Activated gamma-delta T cell treated with Interleukin-2 at 50 U/mL for 16 hours (primary cell): ENCODE measurements at regions not wholly inside any gene's neighbourhood (a gene's known extent, or its start where the extent isn't known, plus 50 kb on each side); places are given as distances from the start of the nearest gene placed in this dataset.
A peak's percentile ranks its signal among the peaks of the same experiment; 100 is the strongest.
"Not testable (repeated sequence)": the region's sequence is repeated elsewhere in the genome, so short reads cannot be mapped to it uniquely, and the experiment has no call there.

Experiments used
- DNase-seq: peaks from one replicate; pipeline ENCODE4 v3.0.0-alpha.2; 2020

DNA sequence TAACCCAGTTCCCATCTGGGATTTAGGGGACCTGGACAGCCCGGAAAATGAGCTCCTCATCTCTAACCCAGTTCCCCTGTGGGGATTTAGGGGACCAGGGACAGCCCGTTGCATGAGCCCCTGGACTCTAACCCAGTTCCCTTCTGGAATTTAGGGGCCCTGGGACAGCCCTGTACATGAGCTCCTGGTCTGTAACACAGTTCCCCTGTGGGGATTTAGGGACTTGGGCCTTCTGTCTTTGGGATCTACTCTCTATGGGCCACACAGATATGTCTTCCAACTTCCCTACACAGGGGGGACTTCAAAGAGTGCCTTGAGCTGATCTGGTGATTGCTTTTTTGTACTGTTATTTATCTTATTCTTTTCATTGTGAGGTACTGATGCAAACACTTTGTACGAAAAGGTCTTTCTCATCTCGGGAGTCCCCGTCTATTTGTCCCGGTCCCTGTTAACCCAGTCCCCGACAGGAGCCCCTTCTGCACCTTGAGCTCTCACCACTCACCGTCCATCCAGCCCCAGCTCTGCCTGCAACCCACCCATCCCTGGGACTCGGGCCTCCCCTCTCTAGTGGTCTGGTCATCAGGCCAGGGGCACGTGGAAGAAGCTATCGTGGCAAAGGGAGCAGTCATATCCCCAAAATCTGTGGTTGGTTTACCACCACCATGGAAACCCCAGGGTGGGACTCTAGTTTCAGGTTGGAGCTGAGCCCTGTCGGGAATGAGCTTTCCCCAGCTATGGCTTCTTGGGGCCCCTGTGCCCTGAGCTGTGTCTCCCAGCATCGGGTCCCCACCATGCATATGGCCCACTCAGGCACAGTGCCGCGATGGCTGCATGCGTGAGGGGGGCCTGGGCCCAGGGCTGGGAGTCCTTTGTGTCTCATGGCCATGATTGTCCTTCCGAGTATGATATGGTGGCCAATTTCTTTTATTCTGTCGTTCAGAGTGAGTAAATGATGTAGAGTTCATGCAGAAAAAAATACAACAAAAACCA lies 270.4 kb upstream of the PLCXD1 start:
- not testable (repeated sequence) for DNase-seq

DNA sequence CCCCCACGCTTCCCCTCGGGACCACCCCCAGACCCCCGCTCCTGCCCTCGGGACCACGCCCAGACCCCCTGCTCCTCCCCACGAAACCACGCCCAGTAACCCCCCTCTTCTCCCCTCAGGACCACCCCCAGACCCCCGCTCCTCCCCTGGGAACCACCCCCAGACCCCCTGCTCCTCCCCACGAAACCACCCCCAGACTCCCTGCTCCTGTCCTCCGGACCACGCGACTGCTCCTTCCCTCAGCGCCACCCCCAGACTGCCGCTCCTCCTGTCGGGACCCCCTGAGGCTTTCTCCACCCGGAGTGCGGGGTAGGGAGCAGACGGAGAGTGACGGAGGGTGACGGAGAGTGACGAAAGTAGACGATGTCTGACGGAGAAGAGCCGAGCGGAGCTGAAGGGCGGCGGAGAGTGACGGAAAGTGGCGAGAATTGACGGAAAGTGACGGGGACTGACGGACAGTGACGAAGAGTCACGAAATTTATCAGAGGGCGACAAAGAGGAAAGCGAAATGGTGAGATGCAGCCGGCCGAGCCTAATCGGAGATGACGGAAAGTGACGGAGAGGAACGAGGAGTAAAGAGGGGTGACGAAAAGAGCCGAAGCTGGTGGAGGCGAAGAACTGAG lies 267.2 kb upstream of the PLCXD1 start:
- DNase-seq = not testable (repeated sequence)

DNA sequence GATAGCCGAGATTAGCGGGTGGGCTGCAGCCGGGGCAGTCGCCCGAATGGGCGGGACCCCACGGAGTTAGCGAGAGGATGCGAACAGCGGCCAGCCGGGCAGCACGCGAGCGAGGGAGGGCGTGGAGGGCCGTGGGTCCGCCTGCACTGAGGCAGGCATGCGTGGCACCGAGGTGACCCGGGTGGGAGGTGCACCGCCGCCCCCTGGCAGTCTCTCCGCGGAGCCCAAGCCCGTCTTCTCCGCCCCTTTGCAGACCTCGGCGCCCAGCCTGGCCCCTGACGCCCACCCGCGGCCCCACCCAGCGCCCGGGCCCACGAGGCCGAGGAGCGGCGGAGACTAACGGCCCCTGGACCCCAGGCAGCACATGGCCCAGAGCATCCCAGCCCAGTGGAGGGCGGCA lies 266.7 kb upstream of the PLCXD1 start:
- not testable (repeated sequence) for DNase-seq

DNA sequence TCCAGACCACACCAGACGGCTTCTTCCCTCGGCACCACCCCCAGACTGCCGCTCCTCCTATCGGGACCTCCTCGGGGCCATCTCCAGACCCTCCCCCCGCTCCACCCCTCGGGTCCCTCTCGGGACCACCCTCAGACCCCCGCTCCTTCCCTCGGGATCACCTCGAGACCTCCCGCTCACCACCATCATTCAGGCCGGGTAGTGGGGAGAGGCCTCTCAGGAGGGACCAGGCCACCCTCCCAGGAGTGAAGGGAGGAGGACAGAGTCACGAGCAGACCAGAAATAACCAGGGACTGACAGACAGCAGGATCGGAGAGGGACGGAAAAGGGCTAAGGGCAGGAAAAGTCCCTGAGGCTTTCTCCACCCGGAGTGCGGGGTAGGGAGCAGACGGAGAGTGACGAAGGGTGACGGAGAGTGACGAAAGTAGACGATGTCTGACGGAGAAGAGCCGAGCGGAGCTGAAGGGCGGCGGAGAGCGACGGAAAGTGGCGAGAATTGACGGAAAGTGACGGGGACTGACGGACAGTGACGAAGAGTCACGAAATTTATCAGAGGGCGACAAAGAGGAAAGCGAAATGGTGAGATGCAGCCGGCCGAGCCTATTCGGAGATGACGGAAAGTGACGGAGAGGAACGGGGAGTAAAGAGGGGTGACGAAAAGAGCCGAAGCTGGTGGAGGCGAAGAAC lies 262.3 kb upstream of the PLCXD1 start:
- DNase-seq = not testable (repeated sequence)

DNA sequence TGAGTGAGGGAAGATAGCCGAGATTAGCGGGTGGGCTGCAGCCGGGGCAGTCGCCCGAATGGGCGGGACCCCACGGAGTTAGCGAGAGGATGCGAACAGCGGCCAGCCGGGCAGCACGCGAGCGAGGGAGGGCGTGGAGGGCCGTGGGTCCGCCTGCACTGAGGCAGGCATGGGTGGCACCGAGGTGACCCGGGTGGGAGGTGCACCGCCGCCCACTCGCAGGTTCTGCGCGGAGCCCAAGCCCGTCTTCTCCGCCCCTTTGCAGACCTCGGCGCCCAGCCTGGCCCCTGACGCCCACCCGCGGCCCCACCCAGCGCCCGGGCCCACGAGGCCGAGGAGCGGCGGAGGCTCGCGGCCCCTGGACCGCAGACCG lies 261.7 kb upstream of the PLCXD1 start:
- DNase-seq = not testable (repeated sequence)

GRCh38 chrX:19912-20571 lies 261.1 kb upstream of the PLCXD1 start:
- peak; percentile 5 for DNase-seq

- DNase-seq = not testable (repeated sequence)
Measured at GRCh38 chrX:24139-24538, 257.0 kb upstream of the PLCXD1 start.
